H1 (cell line): ENCODE measurements at regions not wholly inside any gene's neighbourhood (a gene's known extent, or its start where the extent isn't known, plus 50 kb on each side); places are given as distances from the start of the nearest gene placed in this dataset.

Source experiments
- CTCF ChIA-PET: fragments of 300-600 bp; sonication (Branson Sonifier 250); formaldehyde crosslinking; loops from one replicate; lab custom pipeline; 2021; ENCODE audit not compliant: partially characterized antibody; lab: Charles Lee
- POLR2A ChIA-PET: fragments of 300-600 bp; sonication (Branson Sonifier 250); formaldehyde crosslinking; loops from one replicate; lab custom pipeline; 2021; ENCODE audit warnings: inconsistent platforms; ENCODE audit not compliant: partially characterized antibody; lab: Charles Lee
- DNase-seq, 2 experiments: peaks; one replicate each; pipeline versions ENCODE4 v3.0.0 to v3.0.0-alpha.2; 2010 to 2022; ENCODE audit warnings: low spot score in 2 of 2, low read depth in 1 of 2, mixed read lengths in 1 of 2
- FAIRE-seq: peaks from 2 replicates; lab custom pipeline; 2011; peaks lifted over from hg19 to GRCh38; lab: Jason Lieb, UNC
- H2AFZ ChIP-seq: 2 replicates; pipeline ENCODE4 v1.8.1; 2012; ENCODE audit warnings: low read length, inconsistent platforms
- H2AK5ac ChIP-seq: 2 replicates; pipeline ENCODE4 v1.6.1; 2013; ENCODE audit warnings: low read depth, low read length
- H2BK120ac ChIP-seq: replicated peaks from 2 replicates; pipeline ENCODE3; 2013; ENCODE audit warnings: low read depth, low read length, inconsistent platforms
- H2BK12ac ChIP-seq: 2 replicates; pipeline ENCODE4 v1.6.1; 2013; ENCODE audit warnings: low read depth, low read length
- H2BK15ac ChIP-seq: 2 replicates; pipeline ENCODE4 v1.6.1; 2013; ENCODE audit warnings: low read length
- H2BK20ac ChIP-seq: 2 replicates; pipeline ENCODE4 v1.6.1; 2013; ENCODE audit warnings: low read length
- H2BK5ac ChIP-seq: 2 replicates; pipeline ENCODE4 v1.6.1; 2013; ENCODE audit warnings: low read depth, low read length
- H3K14ac ChIP-seq: 2 replicates; pipeline ENCODE4 v1.6.1; 2013; ENCODE audit warnings: inconsistent platforms; ENCODE audit not compliant: insufficient read length
- H3K18ac ChIP-seq: 2 replicates; pipeline ENCODE4 v1.6.1; 2013; ENCODE audit warnings: low read length; ENCODE audit errors: extremely low read depth
- H3K23ac ChIP-seq: 2 replicates; pipeline ENCODE4 v1.6.1; 2013; ENCODE audit warnings: inconsistent platforms; ENCODE audit not compliant: insufficient read length
- H3K23me2 ChIP-seq: 2 replicates; pipeline ENCODE4 v1.6.1; 2013; ENCODE audit warnings: low read depth, low read length
- H3K27ac ChIP-seq: 2 replicates; pipeline ENCODE4 v1.6.1; 2011; ENCODE audit warnings: low read depth, low read length, inconsistent platforms
- H3K27me3 ChIP-seq, 4 experiments: replicated peaks in 1 of 4; 1 replicate in 1 of 4; 2 replicates in 3 of 4; pipeline versions ENCODE4 v1.6.1 to v1.8.1; 2011 to 2013; ENCODE audit warnings: low read length in 3 of 4, mild to moderate bottlenecking in 3 of 4, inconsistent platforms in 2 of 4, mixed read lengths in 2 of 4, moderate library complexity in 1 of 4; ENCODE audit not compliant: control insufficient read depth in 3 of 4, insufficient read depth in 3 of 4; ENCODE audit errors: extremely low read depth in 1 of 4
- H3K36me3 ChIP-seq, 4 experiments: 2 replicates each; pipeline versions ENCODE4 v1.6.1 to v1.8.1; 2011 to 2013; ENCODE audit warnings: mild to moderate bottlenecking in 4 of 4, low read length in 3 of 4, moderate library complexity in 2 of 4, control low read depth in 1 of 4, inconsistent platforms in 1 of 4; ENCODE audit not compliant: insufficient read depth in 4 of 4, control insufficient read depth in 2 of 4
- H3K4ac ChIP-seq: replicated peaks from 2 replicates; pipeline ENCODE3; 2013; ENCODE audit warnings: low read length, low read depth, mixed read lengths, inconsistent platforms; ENCODE audit not compliant: insufficient read length
- H3K4me1 ChIP-seq, 4 experiments: replicated peaks in 1 of 4; 1 replicate in 1 of 4; 2 replicates in 3 of 4; pipeline versions ENCODE4 v1.6.1 to v1.8.1; 2011 to 2013; ENCODE audit warnings: low read length in 3 of 4, inconsistent platforms in 2 of 4, mixed read lengths in 1 of 4; ENCODE audit not compliant: insufficient read depth in 4 of 4, control insufficient read depth in 3 of 4
- H3K4me2 ChIP-seq, 2 experiments: 2 replicates each; pipeline versions ENCODE4 v1.6.1 to v1.8.1; 2011 to 2013; ENCODE audit warnings: low read depth in 2 of 2, low read length in 2 of 2, control low read depth in 1 of 2, inconsistent platforms in 1 of 2, mild to moderate bottlenecking in 1 of 2; ENCODE audit not compliant: insufficient read depth in 1 of 2
- H3K4me3 ChIP-seq, 4 experiments: fragments of 200-600, 300-600 bp in 1 of 4; sonication (generic), shearing (Covaris generic), sonication (Bioruptor Twin) in 1 of 4; 2 replicates each; pipeline versions ENCODE4 v1.5.1 to v1.8.1; 2011 to 2016; ENCODE audit warnings: low read length in 4 of 4, low read depth in 3 of 4, control low read depth in 2 of 4, inconsistent platforms in 2 of 4, mild to moderate bottlenecking in 2 of 4, mixed read lengths in 1 of 4, moderate library complexity in 1 of 4; ENCODE audit not compliant: insufficient read depth in 2 of 4; ENCODE audit errors: extremely low read depth in 1 of 4
- H3K56ac ChIP-seq: replicated peaks from 2 replicates; pipeline ENCODE3; 2013; ENCODE audit warnings: low read depth, mild to moderate bottlenecking, mixed read lengths, low read length, inconsistent platforms; ENCODE audit not compliant: insufficient read length
- H3K79me1 ChIP-seq: 2 replicates; pipeline ENCODE4 v1.6.1; 2013; ENCODE audit warnings: low read depth, low read length, control low read depth
- H3K79me2 ChIP-seq, 2 experiments: 2 replicates each; pipeline versions ENCODE4 v1.6.1 to v1.8.1; 2012 to 2013; ENCODE audit warnings: low read length in 2 of 2, mild to moderate bottlenecking in 2 of 2, inconsistent platforms in 1 of 2; ENCODE audit not compliant: insufficient read depth in 2 of 2, control insufficient read depth in 1 of 2
- H3K9ac ChIP-seq, 4 experiments: replicated peaks in 1 of 4; 1 replicate in 1 of 4; 2 replicates in 3 of 4; pipeline versions ENCODE4 v1.6.1 to v1.8.1; 2011 to 2013; ENCODE audit warnings: low read depth in 3 of 4, low read length in 3 of 4, control low read depth in 2 of 4, mild to moderate bottlenecking in 2 of 4, moderate library complexity in 2 of 4, inconsistent platforms in 1 of 4; ENCODE audit errors: extremely low read depth in 1 of 4
- H3K9me3 ChIP-seq, 2 experiments: 2 replicates each; pipeline versions ENCODE4 v1.6.1 to v1.8.1; 2012 to 2013; ENCODE audit warnings: mild to moderate bottlenecking in 2 of 2, moderate library complexity in 2 of 2, control low read depth in 1 of 2, inconsistent platforms in 1 of 2, low read depth in 1 of 2, low read length in 1 of 2, mixed read lengths in 1 of 2; ENCODE audit not compliant: insufficient read depth in 2 of 2
- H4K20me1 ChIP-seq, 2 experiments: replicated peaks in 1 of 2; 2 replicates each; pipeline versions ENCODE3 to v1.8.1; 2011 to 2013; ENCODE audit warnings: inconsistent platforms in 2 of 2, low read length in 2 of 2, mild to moderate bottlenecking in 1 of 2; ENCODE audit not compliant: insufficient read depth in 2 of 2, control insufficient read depth in 1 of 2
- H4K5ac ChIP-seq: 2 replicates; pipeline ENCODE4 v1.6.1; 2013; ENCODE audit warnings: low read length, low read depth, mixed read lengths, inconsistent platforms; ENCODE audit not compliant: insufficient read length
- H4K8ac ChIP-seq: 2 replicates; pipeline ENCODE4 v1.8.0; 2013; ENCODE audit warnings: mild to moderate bottlenecking, moderate library complexity, low read length, inconsistent platforms; ENCODE audit not compliant: insufficient read depth; ENCODE audit errors: extremely low read depth
- H4K91ac ChIP-seq: replicated peaks from 2 replicates; pipeline ENCODE3; 2013; ENCODE audit warnings: low read length, mixed read lengths, inconsistent platforms; ENCODE audit not compliant: insufficient read length
- ASH2L ChIP-seq: fragments of 200-600, 300-600 bp; sonication (generic); IDR thresholded peaks from one replicate; pipeline ENCODE4 v1.7.1; 2017; ENCODE audit warnings: low read length
- EP300 ChIP-seq, 2 experiments: IDR thresholded peaks; 1 replicate in 1 of 2; 2 replicates in 1 of 2; pipeline ENCODE4 v1.6.1; 2011 to 2012; ENCODE audit warnings: low read depth in 2 of 2, low read length in 2 of 2, mild to moderate bottlenecking in 2 of 2, borderline replicate concordance in 1 of 2, inconsistent platforms in 1 of 2, moderate library complexity in 1 of 2
- RAD21 ChIP-seq, 2 experiments: IDR thresholded peaks in 1 of 2; conservative IDR thresholded peaks in 1 of 2; 2 replicates each; pipeline ENCODE4 v1.6.1; 2011; ENCODE audit warnings: low read depth in 2 of 2, low read length in 2 of 2, improper control_type of control experiment in 1 of 2, inconsistent platforms in 1 of 2, mild to moderate bottlenecking in 1 of 2, moderate library complexity in 1 of 2
- RFX5 ChIP-seq: IDR thresholded peaks from 2 replicates; pipeline ENCODE4 v1.6.1; 2011; ENCODE audit warnings: low read depth, low read length, improper control_type of control experiment, borderline replicate concordance
- SIRT6 ChIP-seq: IDR thresholded peaks from one replicate; pipeline ENCODE4 v1.7.1; 2012; ENCODE audit warnings: low read length, inconsistent platforms
- WGBS, 2 experiments: shearing (Covaris generic) in 1 of 2; methylation state at CpG; one replicate each; pipeline versions ENCODE4 v1.1.6 to v1.1.7; 2013 to 2015; ENCODE audit warnings: low lambda C conversion rate in 2 of 2, mixed read lengths in 2 of 2, inconsistent platforms in 1 of 2, low coverage in 1 of 2, missing lambda C conversion rate in 1 of 2; ENCODE audit not compliant: insufficient replicate concordance in 2 of 2, insufficient coverage in 1 of 2, insufficient read length in 1 of 2; ENCODE audit errors: extremely low coverage in 1 of 2, missing lambda C conversion rate in 1 of 2; 5-methylcytosine and 5-hydroxymethylcytosine counted together
- TF ChIP-seq, protein P1 (sequence below), 3 experiments: IDR thresholded peaks; 1 replicate in 2 of 3; 2 replicates in 1 of 3; pipeline versions ENCODE4 v1.5.1 to v1.6.1; 2011; ENCODE audit warnings: low read length in 3 of 3, mild to moderate bottlenecking in 3 of 3, inconsistent platforms in 2 of 3, low read depth in 1 of 3, moderate library complexity in 1 of 3; ENCODE audit not compliant: insufficient read depth in 1 of 3; ENCODE audit errors: control extremely low read depth in 1 of 3

- Histone ChIP-seq H4K91ac (no peak overlapping the region), H4K20me1 (no peaks in the 10 kb centered on the region), H3K14ac (no peak overlapping the region), H3K4ac (no peak overlapping the region), H2BK5ac (no peak overlapping the region)
- TF ChIP-seq RFX5, result no peak
- TF ChIP-seq, protein P1, sequence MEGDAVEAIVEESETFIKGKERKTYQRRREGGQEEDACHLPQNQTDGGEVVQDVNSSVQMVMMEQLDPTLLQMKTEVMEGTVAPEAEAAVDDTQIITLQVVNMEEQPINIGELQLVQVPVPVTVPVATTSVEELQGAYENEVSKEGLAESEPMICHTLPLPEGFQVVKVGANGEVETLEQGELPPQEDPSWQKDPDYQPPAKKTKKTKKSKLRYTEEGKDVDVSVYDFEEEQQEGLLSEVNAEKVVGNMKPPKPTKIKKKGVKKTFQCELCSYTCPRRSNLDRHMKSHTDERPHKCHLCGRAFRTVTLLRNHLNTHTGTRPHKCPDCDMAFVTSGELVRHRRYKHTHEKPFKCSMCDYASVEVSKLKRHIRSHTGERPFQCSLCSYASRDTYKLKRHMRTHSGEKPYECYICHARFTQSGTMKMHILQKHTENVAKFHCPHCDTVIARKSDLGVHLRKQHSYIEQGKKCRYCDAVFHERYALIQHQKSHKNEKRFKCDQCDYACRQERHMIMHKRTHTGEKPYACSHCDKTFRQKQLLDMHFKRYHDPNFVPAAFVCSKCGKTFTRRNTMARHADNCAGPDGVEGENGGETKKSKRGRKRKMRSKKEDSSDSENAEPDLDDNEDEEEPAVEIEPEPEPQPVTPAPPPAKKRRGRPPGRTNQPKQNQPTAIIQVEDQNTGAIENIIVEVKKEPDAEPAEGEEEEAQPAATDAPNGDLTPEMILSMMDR (IDR thresholded peaks at IDR 0.05; ENCODE audit: control extremely low read depth in 1 of 3, insufficient read depth in 1 of 3, low read depth in 1 of 3, low read length in 3 of 3), result peak in 1 of 3 experiments; percentile 9; a peak in 1 of 4 replicates
- no peak for TF ChIP-seq ASH2L
- TF ChIP-seq RAD21 (IDR thresholded peaks at IDR 0.05 in 1 of 2, conservative IDR thresholded peaks at IDR 0.05 in 1 of 2; ENCODE audit: low read depth in 2 of 2, low read length in 2 of 2), result peak; percentile 26 to 44; a peak in 3 of 4 replicates
- no peak for TF ChIP-seq EP300 (IDR thresholded peaks at IDR 0.05; ENCODE audit: borderline replicate concordance in 1 of 2, low read depth in 2 of 2, low read length in 2 of 2)
- TF ChIP-seq SIRT6, result no peak
- TF ChIP-seq, all 59 proteins: peak for 2
- Histone ChIP-seq H3K23ac (no peak overlapping the region), H4K5ac (no peak overlapping the region), H2BK12ac (no peak overlapping the region), H2AK5ac (no peak overlapping the region), H3K56ac (no peak overlapping the region), H2BK120ac (no peak overlapping the region), H3K27me3 (no peaks in the 10 kb centered on the region), H3K4me3 (no peak overlapping the region), H3K79me1 (no peaks in the 10 kb centered on the region), H4K8ac (no peak overlapping the region), H3K4me2 (no peak overlapping the region), H3K4me1 (no peaks in the 10 kb centered on the region), H3K23me2 (no peaks in the 10 kb centered on the region), H2AFZ (peak overlapping the region; percentile 7; the same call in 1 of the 2 replicates), H2BK15ac (no peak overlapping the region), H3K36me3 (no peaks in the 10 kb centered on the region), H3K9me3 (no peaks in the 10 kb centered on the region), H3K9ac (no peak overlapping the region), H2BK20ac (no peak overlapping the region), H3K79me2 (no peaks in the 10 kb centered on the region), H3K18ac (no peak overlapping the region), H3K27ac (no peak overlapping the region)
- WGBS, 2 experiments, result 86% methylated on average over 4 of the region's 4 CpGs; no CpG with 5 or more reads in 1 of the 2 experiments
- ChIA-PET POLR2A (no interaction called here), CTCF (interaction anchor here (1.1 to 1.3 kb wide), 2 partner anchors 68 to 768 kb away, joined by 3 read pairs; no protein-coding TSS in a partner anchor)
- FAIRE-seq (no peak), DNase-seq (no peak)
Measured at GRCh38 chr7:84704380-84704779, 482.5 kb downstream of the SEMA3D start.
